Heart left ventricle (tissue), 16 donors: ENCODE measurements at regions not wholly inside any gene's neighbourhood (a gene's known extent, or its start where the extent isn't known, plus 50 kb on each side); places are given as distances from the start of the nearest gene placed in this dataset.

Experiments used
- ATAC-seq, 4 donors: fragments of 200-7000 bp; cut with Tn5 transposase; one replicate each; pipeline ENCODE4 v1.9.1; 2020 to 2022; ENCODE audit warnings: moderate library complexity in 4 of 4, mild to moderate bottlenecking in 3 of 4, moderate number of reproducible peaks in 1 of 4
- DNase-seq, 5 donors: peaks; one replicate each; pipeline ENCODE4 v3.0.0-alpha.2; 2020
- H3K27ac ChIP-seq, 12 donors: fragments of 200-600 bp; sonication (generic) in 4 of 12; one replicate each; pipeline versions ENCODE4 v1.5.0 to v1.8.0; 2016 to 2022; ENCODE audit warnings: mild to moderate bottlenecking in 2 of 12
- H3K27me3 ChIP-seq, 9 donors: fragments of 200-600 bp; sonication (generic) in 2 of 9; one replicate each; pipeline versions ENCODE4 v1.5.1 to v1.8.0; 2016 to 2022; ENCODE audit warnings: mild to moderate bottlenecking in 3 of 9
- H3K36me3 ChIP-seq, 9 donors: fragments of 200-600 bp; sonication (generic) in 2 of 9; one replicate each; pipeline versions ENCODE4 v1.5.0 to v1.8.0; 2018 to 2022; ENCODE audit warnings: mild to moderate bottlenecking in 2 of 9
- H3K4me1 ChIP-seq, 12 donors: fragments of 200-600 bp; sonication (generic) in 4 of 12; one replicate each; pipeline versions ENCODE4 v1.5.0 to v1.8.0; 2016 to 2022; ENCODE audit warnings: mild to moderate bottlenecking in 3 of 12
- H3K4me3 ChIP-seq, 12 donors: fragments of 200-600 bp; sonication (generic) in 4 of 12; one replicate each; pipeline versions ENCODE4 v1.5.0 to v1.8.0; 2017 to 2022; ENCODE audit warnings: mild to moderate bottlenecking in 9 of 12, moderate library complexity in 4 of 12
- H3K9me3 ChIP-seq, 12 donors: fragments of 200-600 bp; sonication (generic) in 4 of 12; one replicate each; pipeline versions ENCODE4 v1.5.0 to v1.8.0; 2016 to 2022; ENCODE audit warnings: mild to moderate bottlenecking in 1 of 12
- POLR2A ChIP-seq, 2 donors: fragments of 450-650 bp; IDR thresholded peaks; one replicate each; pipeline ENCODE4 v1.6.1; 2017; ENCODE audit warnings: antibody characterized with exemption in 2 of 2, mild to moderate bottlenecking in 2 of 2, moderate library complexity in 2 of 2
- WGBS, 4 donors: extraction: QIAGEN DNeasy Blood & Tissue Kit in 2 of 4; methylation state at CpG; one replicate each; pipeline versions ENCODE4 v1.1.5 to v1.1.7; 2013 to 2018; 5-methylcytosine and 5-hydroxymethylcytosine counted together
- intact Hi-C, 10 donors: fragments of 100-400 bp; cut with DNase I; formaldehyde crosslinking; loops; one replicate each; pipeline versions ENCODE4 v1.11.1 to v1.14.2; 2022
- TF ChIP-seq, protein P1 (sequence below), 12 donors: fragments of 200-600 bp; sonication (generic) in 4 of 12; IDR thresholded peaks; one replicate each; pipeline versions ENCODE4 v1.5.0 to v1.8.0; 2018 to 2022; ENCODE audit warnings: antibody characterized with exemption in 12 of 12, mild to moderate bottlenecking in 5 of 12
- donor health status: ischemic (EF 13 %, LVEDD 7.1; RV severe dilation, severe dysfunction).
- donor health status: healthy with polysubstance abuse.
- donor health status: DM: no; HTN: yes; CAD: no.
- donor health status: DM: no; HTN: no; CAD: no.
- donor health status: ischemic (EF 25% LVEDD 6.9; RV normal size, moderate dysfunction).
- donor health status: ischemic (EF 25% LVEDD 5.7; RV mildly dilated, moderate dysfunction).
- donor health status: healthy.
- donor health status: DM: yes; HTN: yes; CAD: no.
- donor health status: ischemic (EF 35%, LVEDD 5.7; RV mildly dilated, moderate dysfunction).
- donor health status: nonischemic (EF 11% LVEDD 7.7; RV severe dilation, severe dysfunction).
- donor health status: DM: yes; HTN: yes; CAD: no.
- donor health status: PGD.
- donor health status: ischemic (EF 29% LVEDD 5.4; RV normal size, mild dysfunction).
- donor health status: nonischemic (EF 23%, LVEDD 6.1; RV moderate dilation, normal function).

- Histone ChIP-seq H3K27ac (no peak overlapping the region), H3K36me3 (no peaks in the 10 kb centered on the region), H3K27me3 (no peaks in the 10 kb centered on the region), H3K9me3 (no peaks in the 10 kb centered on the region), H3K4me1 (no peaks in the 10 kb centered on the region), H3K4me3 (no peak overlapping the region)
- no peak for ATAC-seq
- DNase-seq = no peak
- no peak for TF ChIP-seq POLR2A (IDR thresholded peaks at IDR 0.05)
- TF ChIP-seq, protein P1, sequence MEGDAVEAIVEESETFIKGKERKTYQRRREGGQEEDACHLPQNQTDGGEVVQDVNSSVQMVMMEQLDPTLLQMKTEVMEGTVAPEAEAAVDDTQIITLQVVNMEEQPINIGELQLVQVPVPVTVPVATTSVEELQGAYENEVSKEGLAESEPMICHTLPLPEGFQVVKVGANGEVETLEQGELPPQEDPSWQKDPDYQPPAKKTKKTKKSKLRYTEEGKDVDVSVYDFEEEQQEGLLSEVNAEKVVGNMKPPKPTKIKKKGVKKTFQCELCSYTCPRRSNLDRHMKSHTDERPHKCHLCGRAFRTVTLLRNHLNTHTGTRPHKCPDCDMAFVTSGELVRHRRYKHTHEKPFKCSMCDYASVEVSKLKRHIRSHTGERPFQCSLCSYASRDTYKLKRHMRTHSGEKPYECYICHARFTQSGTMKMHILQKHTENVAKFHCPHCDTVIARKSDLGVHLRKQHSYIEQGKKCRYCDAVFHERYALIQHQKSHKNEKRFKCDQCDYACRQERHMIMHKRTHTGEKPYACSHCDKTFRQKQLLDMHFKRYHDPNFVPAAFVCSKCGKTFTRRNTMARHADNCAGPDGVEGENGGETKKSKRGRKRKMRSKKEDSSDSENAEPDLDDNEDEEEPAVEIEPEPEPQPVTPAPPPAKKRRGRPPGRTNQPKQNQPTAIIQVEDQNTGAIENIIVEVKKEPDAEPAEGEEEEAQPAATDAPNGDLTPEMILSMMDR (IDR thresholded peaks at IDR 0.05) = no peak
- WGBS, 4 donors = 57 to 70% (median 63%) methylated on average over 1 of the region's 1 CpG
- intact Hi-C loops = no loop called here
These were observed 889.8 kb downstream of the CDH8 start for GRCh38 chr16:61146429-61146828.

DNA sequence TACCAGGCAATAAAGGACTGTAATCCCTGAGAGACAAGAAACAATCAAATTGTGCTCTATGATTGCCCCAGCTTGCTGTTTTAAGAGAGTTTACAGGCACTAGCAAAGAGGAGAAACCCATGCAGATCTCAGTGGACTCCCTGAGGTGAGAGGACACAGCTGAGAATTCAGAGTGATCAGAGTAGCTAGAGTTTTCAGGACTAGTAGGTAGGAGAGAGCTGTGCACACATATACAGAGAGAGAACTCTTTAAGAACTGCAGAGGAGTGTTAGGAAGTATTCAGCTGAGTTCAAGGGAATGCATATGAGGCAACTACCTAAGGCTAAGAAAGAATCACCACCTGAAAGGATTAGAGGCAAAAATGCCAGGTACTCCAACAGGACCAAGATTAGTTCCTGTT, 904.8 kb downstream of the CDH8 start:
- peaks cover 0 to 2% (median 0%) of the 10 kb centered on the region in 12 donors for H3K9me3 ChIP-seq
- TF ChIP-seq POLR2A (IDR thresholded peaks at IDR 0.05) = no peak
- TF ChIP-seq, protein P1 (IDR thresholded peaks at IDR 0.05) = no peak
- no peaks in the 10 kb centered on the region for H3K36me3 ChIP-seq
- no peaks in the 10 kb centered on the region for H3K27me3 ChIP-seq
- no peaks in the 10 kb centered on the region for H3K4me1 ChIP-seq
- ATAC-seq (no peak), DNase-seq (no peak)
- no peak overlapping the region for H3K4me3 ChIP-seq
- no peak overlapping the region for H3K27ac ChIP-seq
- intact Hi-C loops = no loop called here

DNA sequence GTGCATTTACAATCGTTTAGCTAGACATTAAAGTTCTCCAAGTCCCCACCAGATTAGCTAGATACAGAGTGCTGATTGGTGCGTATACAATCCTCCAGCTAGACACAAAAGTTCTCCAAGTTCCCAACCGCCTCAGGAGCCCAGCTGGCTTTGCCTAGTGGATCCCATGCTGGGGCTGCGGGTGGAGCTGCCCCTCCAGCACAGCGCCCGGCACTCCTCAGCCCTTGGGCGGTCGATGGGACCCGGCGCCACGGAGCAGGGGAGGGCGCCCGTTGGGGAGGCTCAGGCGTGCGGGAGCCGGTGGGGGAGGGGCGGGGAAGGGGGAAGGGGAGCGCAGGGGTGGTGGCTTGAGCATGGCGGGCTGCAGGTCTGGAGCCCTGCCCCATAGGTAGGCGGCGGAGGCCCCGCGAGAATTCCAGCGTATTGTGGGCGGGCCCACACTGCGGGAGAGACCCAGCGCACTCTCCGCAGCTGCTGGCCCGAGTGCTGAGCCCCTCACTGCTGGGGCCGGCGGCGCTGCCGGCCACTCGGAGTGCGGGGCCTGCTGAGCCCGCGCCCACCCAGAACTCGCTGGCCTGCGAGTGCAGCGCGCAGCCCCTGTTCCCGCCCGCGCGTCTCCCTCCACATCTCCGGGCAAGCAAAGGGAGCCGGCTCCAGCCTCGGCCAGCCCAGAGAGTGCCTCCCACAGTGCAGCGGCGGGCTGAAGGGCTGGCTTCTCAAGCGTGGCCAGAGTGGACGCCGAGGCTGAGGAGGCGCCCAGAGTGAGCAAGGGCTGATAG, 907.5 kb downstream of the CDH8 start:
- Histone ChIP-seq H3K9me3 (peaks cover 0 to 2% (median 0%) of the 10 kb centered on the region in 12 donors), H3K27ac (no peak overlapping the region), H3K4me3 (no peak overlapping the region), H3K36me3 (no peaks in the 10 kb centered on the region), H3K4me1 (no peaks in the 10 kb centered on the region), H3K27me3 (no peaks in the 10 kb centered on the region)
- TF ChIP-seq POLR2A (IDR thresholded peaks at IDR 0.05) = no peak
- TF ChIP-seq, protein P1 (IDR thresholded peaks at IDR 0.05) = no peak
- WGBS, 4 donors = 93 to 96% (median 94%) methylated on average over 50 to 54 of the region's 54 CpGs
- intact Hi-C loops = no loop called here
- DNase-seq (peak in 1 of 5 donors; percentile 51), ATAC-seq (no peak)

GRCh38 chr16:61105544-61105943, 930.7 kb downstream of the CDH8 start:
- intact Hi-C loops = no loop called here
- TF ChIP-seq, protein P1 (IDR thresholded peaks at IDR 0.05) = no peak
- TF ChIP-seq POLR2A (IDR thresholded peaks at IDR 0.05) = no peak
- Histone ChIP-seq H3K27ac (no peak overlapping the region), H3K36me3 (no peaks in the 10 kb centered on the region), H3K27me3 (no peaks in the 10 kb centered on the region), H3K4me1 (no peaks in the 10 kb centered on the region), H3K9me3 (no peaks in the 10 kb centered on the region), H3K4me3 (no peak overlapping the region)
- no peak for ATAC-seq
- DNase-seq = no peak
- WGBS, 4 donors = 45 to 60% (median 51%) methylated on average over 3 of the region's 3 CpGs
